ENCODE measurements at regions not wholly inside any gene's neighbourhood (a gene's known extent, or its start where the extent isn't known, plus 50 kb on each side); places are given as distances from the start of the nearest gene placed in this dataset.
"Not testable (repeated sequence)": the region's sequence is repeated elsewhere in the genome, so short reads cannot be mapped to it uniquely, and the experiment has no call there.

DNA sequence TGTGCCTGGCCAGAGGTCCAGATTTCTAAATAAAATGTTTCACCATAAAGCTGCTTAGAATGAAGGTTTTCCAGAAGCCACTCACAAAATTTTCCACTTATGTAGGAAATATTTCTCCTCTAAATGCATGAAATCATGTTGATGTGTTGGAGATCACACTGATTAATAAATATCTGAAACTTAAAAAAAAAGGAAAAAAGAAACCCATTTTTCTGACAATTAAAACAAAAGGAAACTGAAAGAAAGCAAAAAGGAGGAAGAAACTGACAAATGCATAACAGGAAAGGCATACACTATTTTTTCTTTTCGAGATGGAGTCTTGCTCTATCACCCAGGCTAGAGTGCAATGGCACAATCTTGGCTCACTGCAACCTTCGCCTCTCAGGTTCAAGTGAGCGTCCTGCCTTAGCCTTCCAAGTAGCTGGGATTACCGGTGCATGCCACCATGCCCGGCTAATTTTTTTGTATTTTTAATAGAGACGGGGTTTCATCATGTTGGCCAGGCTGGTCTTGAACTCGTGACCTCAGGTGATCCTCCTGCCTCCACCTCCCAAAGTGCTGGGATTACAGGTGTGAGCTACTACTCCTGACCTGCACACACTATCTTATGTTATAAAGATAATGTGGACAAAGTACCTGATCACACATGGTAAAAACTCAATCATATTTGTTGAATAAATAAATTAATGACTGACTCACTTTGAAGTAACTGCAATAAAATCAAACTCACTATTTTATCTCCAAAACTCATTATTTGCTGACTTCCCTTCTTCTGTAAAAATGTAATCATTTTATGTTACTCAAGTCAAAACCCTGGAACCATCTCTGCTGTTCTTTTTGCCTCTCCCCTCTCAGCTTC, 149.8 kb upstream of the NR5A2 start:
- DNase-seq = no peak

GRCh38 chr1:199878823-199879222, 148.7 kb upstream of the NR5A2 start:
- DNase-seq = no peak

DNA sequence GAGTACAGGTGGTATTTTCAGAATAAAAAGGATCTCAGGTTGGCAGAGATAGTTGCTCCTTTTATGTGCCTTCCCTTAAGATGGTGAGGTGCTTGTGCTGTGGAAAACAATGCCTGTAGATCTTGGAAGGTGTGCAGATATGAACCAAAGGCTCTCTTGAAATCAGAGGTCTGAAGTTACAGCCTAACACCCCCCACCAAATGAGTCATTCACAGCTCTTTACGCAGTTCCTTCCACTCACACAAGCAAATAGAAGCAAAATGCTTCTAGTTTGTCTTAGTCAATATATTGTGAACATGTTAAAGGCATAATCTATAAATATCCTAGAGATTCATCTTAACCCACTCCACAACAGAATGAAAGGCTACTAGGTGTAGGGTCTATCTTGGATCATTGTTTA, 128.9 kb upstream of the NR5A2 start:
- no peak for DNase-seq

- DNase-seq = no peak
Observed at GRCh38 chr1:199901341-199901740, 126.2 kb upstream of the NR5A2 start.

DNA sequence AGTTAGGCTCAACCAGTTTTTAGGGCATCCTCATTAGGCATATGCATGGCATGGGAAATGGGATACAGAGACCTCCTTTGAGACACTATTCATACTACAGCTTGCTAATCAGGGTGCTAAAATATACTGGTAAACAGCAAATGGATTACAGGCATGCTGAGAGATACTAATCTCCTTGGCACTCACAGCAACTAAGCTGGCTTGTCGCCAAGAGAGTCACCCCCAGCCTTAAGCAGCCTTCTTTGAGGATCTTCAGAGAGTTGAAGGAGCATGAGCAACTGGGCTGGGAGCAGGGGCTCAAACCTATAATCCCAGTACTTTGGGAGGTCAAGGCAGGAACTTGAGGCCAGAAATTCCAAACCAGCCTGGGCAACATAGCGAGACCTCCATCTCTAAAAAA, 120.1 kb upstream of the NR5A2 start:
- DNase-seq = no peak

- DNase-seq = no peak
Observed at GRCh38 chr1:199909137-199909536, 118.4 kb upstream of the NR5A2 start.

- DNase-seq = no peak
Observed at GRCh38 chr1:199913318-199913717, 114.2 kb upstream of the NR5A2 start.

- DNase-seq = no peak
Observed at GRCh38 chr1:199914546-199914945, 113.0 kb upstream of the NR5A2 start.

DNA sequence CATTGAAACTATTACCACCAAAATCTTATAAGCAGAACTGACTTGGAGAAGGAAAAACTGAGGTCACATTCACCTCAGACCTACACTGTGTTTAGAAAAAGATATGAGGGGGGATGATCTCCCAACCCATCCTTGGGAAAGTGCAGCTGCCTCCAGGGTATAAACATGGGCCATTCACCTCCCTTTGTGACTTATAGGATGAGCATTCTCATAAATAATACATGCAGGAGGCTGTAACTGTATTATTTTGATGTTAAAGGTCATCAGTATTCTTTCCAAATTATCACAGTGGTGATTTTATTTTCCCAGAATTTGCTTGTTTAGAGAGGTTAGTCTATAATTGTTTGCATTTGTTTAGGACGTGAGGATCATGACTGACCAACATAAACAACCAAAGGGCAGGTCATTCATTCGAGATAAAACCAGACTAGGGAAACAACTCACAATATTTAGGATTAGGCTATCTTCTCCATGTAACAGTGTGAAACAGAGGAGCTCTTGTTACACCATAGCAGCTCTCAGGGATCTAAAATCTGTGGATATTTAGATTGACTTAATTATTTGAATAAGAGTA, 109.2 kb upstream of the NR5A2 start:
- DNase-seq = no peak

DNA sequence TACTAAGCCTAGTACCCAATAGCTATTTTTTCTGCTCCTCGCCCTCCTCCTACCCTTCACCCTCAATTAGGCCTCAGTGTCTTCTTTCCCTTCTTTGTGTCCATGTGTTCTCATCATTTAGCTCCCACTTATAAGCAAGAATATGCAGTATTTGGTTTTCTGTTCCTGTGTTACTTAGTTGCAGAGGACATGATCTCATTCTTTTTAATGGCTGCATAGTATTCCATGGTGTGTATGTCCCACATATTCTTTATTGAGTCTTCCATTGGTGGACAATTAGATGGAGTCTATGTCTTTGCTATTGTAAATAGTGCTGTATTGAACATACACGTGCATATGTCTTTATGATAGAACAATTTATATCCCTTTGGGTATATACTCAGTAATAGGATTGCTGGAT, 106.9 kb upstream of the NR5A2 start:
- no peak for DNase-seq

- no peak for DNase-seq
Observed at GRCh38 chr1:199929556-199929955, 98.0 kb upstream of the NR5A2 start.

DNA sequence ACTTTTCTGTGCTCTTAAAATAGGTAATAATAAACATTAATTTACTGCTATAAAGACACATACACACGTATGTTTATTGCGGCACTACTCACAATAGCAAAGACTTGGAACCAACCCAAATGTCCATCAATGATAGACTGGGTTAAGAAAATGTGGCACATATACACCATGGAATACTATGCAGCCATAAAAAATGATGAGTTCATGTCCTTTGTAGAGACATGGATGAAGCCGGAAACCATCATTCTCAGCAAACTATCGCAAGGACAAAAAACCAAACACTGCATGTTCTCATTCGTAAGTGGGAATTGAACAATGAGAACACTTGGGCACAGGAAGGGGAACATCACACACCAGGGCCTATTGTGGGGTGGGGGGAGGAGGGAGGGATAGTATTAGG, 97.4 kb upstream of the NR5A2 start:
- not testable (repeated sequence) for DNase-seq

GRCh38 chr1:199931666-199932377, 95.7 kb upstream of the NR5A2 start:
- no peak for DNase-seq

- DNase-seq = no peak
Observed at GRCh38 chr1:199932462-199932861, 95.0 kb upstream of the NR5A2 start.

GRCh38 chr1:199936441-199936840, 91.1 kb upstream of the NR5A2 start:
- DNase-seq = no peak

DNA sequence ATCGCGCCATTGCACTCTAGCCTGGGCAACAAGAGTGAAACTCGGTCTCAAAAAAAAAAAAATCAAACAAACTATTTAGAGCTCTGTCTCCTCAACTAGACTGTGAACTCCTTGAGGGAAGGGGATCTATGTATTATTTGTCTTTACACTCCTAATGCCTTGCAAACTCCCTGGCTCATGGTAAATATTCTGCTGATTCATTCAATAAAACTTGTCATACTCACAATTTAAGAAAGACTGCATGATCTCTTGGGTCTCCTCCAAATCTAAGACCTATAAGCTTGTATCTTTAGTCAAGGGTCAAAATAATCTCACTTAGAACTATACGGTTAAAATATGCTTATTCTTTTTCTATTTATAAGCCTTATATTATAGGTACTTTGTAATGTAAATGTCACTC, 90.3 kb upstream of the NR5A2 start:
- DNase-seq = no peak

DNA sequence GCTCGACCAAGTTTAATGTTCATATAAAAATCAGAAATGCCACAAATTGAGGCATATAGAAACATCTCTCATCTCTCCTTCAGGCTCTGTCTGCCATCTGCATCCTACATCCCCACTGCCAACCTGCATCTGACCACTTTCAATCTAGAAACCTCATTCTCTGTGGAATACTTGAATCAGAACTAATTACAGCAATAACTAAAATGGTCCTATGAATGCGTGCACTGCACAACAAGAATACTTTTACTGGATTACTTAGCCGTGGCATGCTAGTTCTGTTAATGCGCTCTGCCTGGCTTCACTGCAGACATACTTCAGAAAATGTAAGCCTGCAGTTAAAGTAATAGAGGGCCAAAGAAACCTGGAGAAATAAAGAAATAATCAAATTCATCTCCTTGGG, 89.8 kb upstream of the NR5A2 start:
- no peak for DNase-seq

GRCh38 chr1:199944986-199945385, 82.5 kb upstream of the NR5A2 start:
- no peak for DNase-seq

GRCh38 chr1:199945591-199945990, 81.9 kb upstream of the NR5A2 start:
- DNase-seq = no peak

- DNase-seq = no peak
Observed at GRCh38 chr1:199946305-199947155, 81.0 kb upstream of the NR5A2 start.

DNA sequence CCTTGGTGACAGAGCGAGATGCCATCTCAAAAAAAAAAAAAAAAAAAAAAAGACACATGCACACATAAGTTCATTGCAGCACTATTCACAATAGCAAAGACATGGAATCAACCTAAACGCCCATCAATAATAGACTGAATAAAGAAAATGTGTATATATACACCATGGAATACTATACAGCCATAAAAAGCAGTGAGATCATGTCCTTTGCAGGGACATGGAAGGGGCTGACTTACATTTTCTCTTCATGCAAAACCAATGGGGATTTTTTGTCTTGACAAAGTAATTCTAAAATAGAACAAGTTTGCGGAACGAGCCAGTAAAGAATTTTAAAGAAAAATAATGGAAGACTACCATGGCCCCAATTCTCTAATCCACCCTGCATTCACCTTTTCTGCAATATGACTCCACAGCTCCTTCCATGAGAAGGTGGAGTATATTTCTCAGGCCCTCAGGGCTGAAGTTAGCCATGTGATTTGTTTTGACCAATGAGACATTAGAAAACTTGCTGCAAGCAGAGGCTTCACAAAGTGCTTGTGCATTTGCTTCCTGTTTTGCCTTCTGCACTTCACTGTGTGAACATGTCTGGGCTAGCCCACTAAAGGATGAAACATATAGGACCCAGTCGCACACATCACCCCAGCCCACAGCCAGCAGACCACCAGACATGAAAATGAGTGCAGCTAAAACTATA, 78.8 kb upstream of the NR5A2 start:
- DNase-seq = no peak

GRCh38 chr1:199951005-199951404, 76.5 kb upstream of the NR5A2 start:
- not testable (repeated sequence) for DNase-seq

Measured in retina (tissue), 1 donor.